Small intestine (tissue), 7 donors: ENCODE measurements at regions not wholly inside any gene's neighbourhood (a gene's known extent, or its start where the extent isn't known, plus 50 kb on each side); places are given as distances from the start of the nearest gene placed in this dataset.

Experiments used
- DNase-seq, 2 donors: peaks; one replicate each; pipeline versions ENCODE4 v3.0.0 to v3.0.0-alpha.2; 2013
- FAIRE-seq: peaks from 2 replicates; lab custom pipeline; 2012; peaks lifted over from hg19 to GRCh38; lab: Jason Lieb, UNC
- H3K27ac ChIP-seq, 3 donors: one replicate each; pipeline ENCODE4 v1.5.1; 2013; ENCODE audit warnings: low read length in 2 of 3, mild to moderate bottlenecking in 2 of 3, control low read depth in 1 of 3, inconsistent platforms in 1 of 3, low read depth in 1 of 3, moderate library complexity in 1 of 3
- H3K27me3 ChIP-seq, 3 donors: one replicate each; pipeline ENCODE4 v1.6.1; 2013; ENCODE audit warnings: low read length in 3 of 3, inconsistent platforms in 1 of 3; ENCODE audit not compliant: control insufficient read depth in 3 of 3, insufficient read depth in 3 of 3
- H3K36me3 ChIP-seq, 3 donors: one replicate each; pipeline ENCODE4 v1.6.1; 2013; ENCODE audit warnings: low read length in 3 of 3, inconsistent platforms in 1 of 3, low read depth in 1 of 3, mild to moderate bottlenecking in 1 of 3, moderate library complexity in 1 of 3; ENCODE audit not compliant: control insufficient read depth in 3 of 3, insufficient read depth in 2 of 3
- H3K4me1 ChIP-seq, 3 donors: one replicate each; pipeline ENCODE4 v1.6.1; 2013; ENCODE audit warnings: low read length in 2 of 3, inconsistent platforms in 1 of 3, low read depth in 1 of 3, mild to moderate bottlenecking in 1 of 3, moderate library complexity in 1 of 3; ENCODE audit not compliant: control insufficient read depth in 3 of 3, insufficient read depth in 2 of 3
- H3K4me3 ChIP-seq, 3 donors: one replicate each; pipeline ENCODE4 v1.5.1; 2013; ENCODE audit warnings: low read length in 3 of 3, control low read depth in 1 of 3, inconsistent platforms in 1 of 3, low read depth in 1 of 3, mild to moderate bottlenecking in 1 of 3, moderate library complexity in 1 of 3
- H3K9me3 ChIP-seq, 2 donors: one replicate each; pipeline ENCODE4 v1.6.1; 2013; ENCODE audit warnings: low read depth in 1 of 2, low read length in 1 of 2; ENCODE audit not compliant: control insufficient read depth in 2 of 2, insufficient read depth in 1 of 2
- WGBS, 3 donors: extraction: QIAGEN DNeasy Blood & Tissue Kit; methylation state at CpG; one replicate each; pipeline ENCODE4 v1.1.7; 2013; 5-methylcytosine and 5-hydroxymethylcytosine counted together
- donor health status: healthy with polysubstance abuse.
- donor health status: control.
- donor health status: control.
- donor health status: Bipolar disorder and iron deficiency.
- donor health status: healthy.

DNA sequence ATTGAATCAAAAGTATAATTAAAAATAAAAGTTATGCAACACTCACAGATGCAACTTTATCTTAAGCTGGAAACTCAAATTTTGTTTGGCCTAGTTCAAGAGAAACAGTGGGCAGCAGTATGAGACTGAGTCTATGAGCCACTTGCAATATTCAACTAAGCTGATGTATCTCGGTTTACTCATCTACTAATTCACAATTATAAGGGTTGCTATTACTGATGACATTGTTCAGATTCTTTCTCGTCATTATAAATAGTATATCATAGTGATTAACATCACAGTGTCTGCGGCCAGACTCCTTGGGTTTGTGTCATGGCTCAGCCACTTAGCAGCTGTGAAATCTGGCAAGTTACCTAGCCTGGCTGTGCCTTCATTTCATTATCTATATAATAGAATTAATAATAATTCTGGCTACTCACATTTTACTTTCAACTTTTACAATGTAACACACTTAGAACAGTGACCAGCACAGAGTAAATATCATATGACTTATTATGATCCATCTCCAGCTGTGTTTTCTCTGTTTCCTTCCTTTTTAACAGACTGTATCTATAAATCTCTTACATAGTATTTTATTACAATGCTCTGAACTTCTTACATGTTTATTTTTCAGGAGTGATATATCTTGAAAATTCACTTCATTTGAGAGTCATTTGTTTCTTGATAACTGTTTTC, 194.3 kb upstream of the RGS18 start:
- Histone ChIP-seq H3K4me3 (no peak overlapping the region), H3K9me3 (no peaks in the 10 kb centered on the region), H3K27me3 (no peaks in the 10 kb centered on the region), H3K36me3 (no peaks in the 10 kb centered on the region), H3K27ac (no peak overlapping the region), H3K4me1 (no peaks in the 10 kb centered on the region)
- WGBS, 3 donors, result 41 to 62% (median 48%) methylated on average over 3 of the region's 3 CpGs
- DNase-seq, result no peak
- FAIRE-seq, result no peak

DNA sequence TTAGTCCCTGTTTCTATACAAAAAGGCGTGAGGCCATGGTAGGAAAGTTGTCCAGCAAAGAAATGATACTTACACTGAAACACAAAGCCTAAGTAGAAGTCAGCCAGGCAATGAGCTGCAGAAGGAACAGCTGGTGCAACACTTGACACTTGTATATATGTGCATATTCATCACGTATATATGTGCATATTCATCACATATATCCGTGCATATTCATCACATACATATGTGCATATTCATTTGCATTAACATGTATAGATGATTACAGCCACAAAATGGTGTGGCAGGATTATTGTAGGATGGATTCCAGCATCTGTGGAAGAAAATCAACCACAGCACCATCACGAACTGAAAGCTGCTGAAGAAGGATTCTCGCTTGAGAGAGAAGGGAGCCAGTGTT, 189.0 kb upstream of the RGS18 start:
- no peak for FAIRE-seq

DNA sequence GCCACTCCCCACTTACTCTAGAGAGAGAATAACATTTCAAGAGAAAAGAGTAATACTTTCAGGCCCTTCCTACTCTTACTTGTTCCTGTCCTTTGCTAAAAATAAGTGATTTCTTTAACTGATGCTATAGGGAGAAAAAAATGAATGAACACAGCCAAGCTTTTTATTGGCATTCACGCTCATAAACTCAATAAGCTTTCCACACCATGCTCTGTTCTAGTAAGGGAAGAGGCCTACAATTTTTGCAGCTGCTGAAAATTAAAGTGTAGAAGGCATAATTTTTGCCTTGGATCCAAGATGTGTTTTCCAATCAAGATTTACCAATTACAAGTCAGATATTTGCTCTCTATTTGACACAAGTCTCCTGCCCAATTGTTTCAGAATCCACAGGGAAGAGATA, 188.1 kb upstream of the RGS18 start:
- WGBS, 3 donors, result 82 to 85% (median 82%) methylated on average over 1 of the region's 1 CpG
- Histone ChIP-seq H3K4me1 (no peaks in the 10 kb centered on the region), H3K36me3 (no peaks in the 10 kb centered on the region), H3K9me3 (peaks cover 0 to 6% of the 10 kb centered on the region in 2 donors), H3K4me3 (no peak overlapping the region), H3K27me3 (no peaks in the 10 kb centered on the region), H3K27ac (no peak overlapping the region)
- FAIRE-seq (no peak), DNase-seq (no peak)

More for the DNA sequence above, 189.0 kb upstream of the RGS18 start:
- Histone ChIP-seq H3K27ac (no peak overlapping the region), H3K4me1 (no peaks in the 10 kb centered on the region), H3K27me3 (no peaks in the 10 kb centered on the region), H3K9me3 (peaks cover 0 to 6% of the 10 kb centered on the region in 2 donors), H3K36me3 (no peaks in the 10 kb centered on the region), H3K4me3 (no peak overlapping the region)
- WGBS, 3 donors, result 79 to 83% (median 81%) methylated on average over 5 of the region's 5 CpGs
- DNase-seq, result no peak

DNA sequence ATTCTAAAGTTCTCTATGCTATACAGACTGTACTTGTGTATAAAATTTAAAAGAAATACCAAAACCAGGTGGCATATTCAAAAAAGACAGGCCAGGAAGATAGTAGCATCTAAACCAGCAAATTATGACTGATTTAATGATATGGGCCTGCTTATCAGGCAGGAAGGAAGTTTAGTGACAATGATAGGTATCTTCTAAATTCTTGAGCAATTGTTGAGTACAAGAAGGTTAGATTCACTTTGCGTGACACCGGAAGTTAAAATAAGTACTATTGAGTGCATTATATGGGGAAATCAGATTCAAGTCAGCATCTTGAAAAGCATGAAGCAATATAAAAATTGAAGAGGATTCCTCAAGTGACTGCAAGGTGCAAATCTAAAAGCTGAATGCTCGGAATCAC, 186.8 kb upstream of the RGS18 start:
- peaks cover 0 to 9% of the 10 kb centered on the region in 2 donors for H3K9me3 ChIP-seq
- H3K27me3 ChIP-seq, result no peaks in the 10 kb centered on the region
- no peak overlapping the region for H3K27ac ChIP-seq
- DNase-seq, result no peak
- 75 to 80% (median 78%) methylated on average over 3 of the region's 3 CpGs for WGBS, 3 donors
- H3K36me3 ChIP-seq, result no peaks in the 10 kb centered on the region
- H3K4me1 ChIP-seq, result no peaks in the 10 kb centered on the region
- FAIRE-seq, result no peak
- no peak overlapping the region for H3K4me3 ChIP-seq

DNA sequence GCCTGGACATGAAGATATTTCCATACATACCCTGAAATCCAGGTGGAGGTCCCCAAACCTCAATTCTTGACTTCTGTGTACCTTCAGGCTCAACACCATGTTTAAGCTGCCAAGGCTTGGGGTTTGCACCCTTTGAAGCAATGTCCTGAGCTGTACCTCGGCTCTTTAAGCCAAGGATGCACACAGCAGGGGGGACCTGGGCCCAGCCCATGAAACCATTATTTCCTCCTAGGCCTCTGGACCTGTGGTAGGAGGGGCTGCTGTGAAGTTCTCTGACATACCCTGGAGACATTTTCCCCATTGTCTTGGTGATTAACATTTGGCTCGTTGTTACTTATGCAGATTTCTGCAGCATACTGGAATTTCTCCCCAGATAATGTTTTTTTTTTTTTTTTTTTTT, 184.3 kb upstream of the RGS18 start:
- Histone ChIP-seq H3K4me1 (no peaks in the 10 kb centered on the region), H3K27me3 (no peaks in the 10 kb centered on the region), H3K9me3 (peaks cover 0 to 9% of the 10 kb centered on the region in 2 donors), H3K4me3 (no peak overlapping the region), H3K36me3 (no peaks in the 10 kb centered on the region), H3K27ac (no peak overlapping the region)
- DNase-seq, result no peak
- FAIRE-seq, result no peak
- 57 to 73% (median 62%) methylated on average over 2 of the region's 2 CpGs for WGBS, 3 donors

DNA sequence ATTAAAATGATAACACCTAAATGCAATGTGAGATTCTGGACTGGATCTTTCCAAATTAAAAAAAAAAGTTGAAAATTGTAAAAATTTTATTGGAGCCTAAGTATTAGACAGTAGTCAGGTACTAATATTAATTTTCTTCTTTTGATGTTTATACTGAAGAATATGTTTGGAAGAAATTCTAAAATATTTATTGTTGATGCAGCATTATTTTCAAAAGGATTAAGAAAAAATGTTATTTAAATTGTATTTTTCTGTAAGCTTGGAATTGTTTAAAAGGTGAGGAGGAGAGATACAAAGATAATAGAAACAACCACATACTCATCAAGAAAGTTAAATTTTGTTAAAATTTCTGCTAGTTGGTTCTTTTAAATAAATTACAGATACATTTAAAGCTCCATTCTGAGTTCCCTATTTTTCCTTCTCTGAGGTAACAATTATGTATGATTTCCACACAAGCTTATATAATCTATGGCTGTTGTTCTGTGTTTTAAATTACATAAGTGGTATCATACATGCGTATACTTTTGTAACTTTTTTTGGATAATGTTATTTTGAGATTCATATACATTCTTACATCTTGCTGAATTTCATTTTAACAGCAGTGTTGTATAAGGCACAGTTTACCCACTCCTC, 180.3 kb upstream of the RGS18 start:
- H3K4me3 ChIP-seq, result no peak overlapping the region
- no peaks in the 10 kb centered on the region for H3K4me1 ChIP-seq
- DNase-seq (no peak), FAIRE-seq (no peak)
- no peaks in the 10 kb centered on the region for H3K36me3 ChIP-seq
- 84 to 98% (median 97%) methylated on average over 1 of the region's 1 CpG for WGBS, 3 donors
- no peak overlapping the region for H3K27ac ChIP-seq
- H3K27me3 ChIP-seq, result no peaks in the 10 kb centered on the region
- H3K9me3 ChIP-seq, result peaks cover 0 to 14% of the 10 kb centered on the region in 2 donors

DNA sequence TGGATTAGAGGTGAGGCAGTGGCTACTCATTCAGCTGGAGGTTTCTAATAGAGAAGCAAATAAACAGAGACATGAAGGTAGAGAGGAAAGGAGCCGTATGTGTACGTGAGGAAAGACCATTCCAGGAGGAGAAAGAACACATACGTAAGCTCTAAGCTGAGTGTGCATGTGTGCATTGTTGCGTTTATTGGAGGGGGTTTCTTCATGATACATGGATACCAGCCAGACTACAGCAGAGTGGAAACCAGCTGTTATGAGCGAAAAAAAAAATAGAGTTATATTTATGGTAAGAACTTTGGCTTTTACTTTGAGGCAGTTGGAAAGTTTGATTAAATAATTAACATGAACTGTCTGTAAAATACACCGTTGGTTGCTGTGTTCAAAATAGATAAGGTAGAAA, 173.4 kb upstream of the RGS18 start:
- Histone ChIP-seq H3K27ac (no peak overlapping the region), H3K4me1 (no peaks in the 10 kb centered on the region), H3K9me3 (peaks cover 0 to 12% of the 10 kb centered on the region in 2 donors), H3K36me3 (no peaks in the 10 kb centered on the region), H3K27me3 (no peaks in the 10 kb centered on the region), H3K4me3 (no peak overlapping the region)
- WGBS, 3 donors, result 63 to 78% (median 74%) methylated on average over 6 of the region's 6 CpGs
- no peak for FAIRE-seq
- no peak for DNase-seq

DNA sequence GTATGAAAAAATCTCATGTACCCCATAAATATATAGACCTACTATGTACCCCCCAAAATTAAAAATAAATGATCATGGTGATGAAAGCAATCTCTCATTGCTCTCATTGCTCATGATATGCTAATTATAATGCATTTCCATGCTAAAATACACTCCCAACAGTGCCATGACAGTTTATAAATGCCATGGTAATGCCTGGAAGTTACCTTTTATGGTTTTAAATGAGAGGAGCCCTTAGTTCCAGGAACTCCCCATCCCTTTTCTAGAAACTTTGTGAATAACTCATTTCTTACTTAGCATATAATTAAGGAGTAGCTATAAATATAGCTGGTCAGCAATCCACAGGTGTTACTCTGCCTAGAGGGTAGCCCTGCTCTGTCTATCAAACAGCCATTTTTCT, 166.1 kb upstream of the RGS18 start:
- no peaks in the 10 kb centered on the region for H3K36me3 ChIP-seq
- H3K4me3 ChIP-seq, result no peak overlapping the region
- FAIRE-seq (no peak), DNase-seq (no peak)
- no peaks in the 10 kb centered on the region for H3K4me1 ChIP-seq
- H3K9me3 ChIP-seq, result peaks cover 0 to 3% of the 10 kb centered on the region in 2 donors
- H3K27ac ChIP-seq, result no peak overlapping the region
- no peaks in the 10 kb centered on the region for H3K27me3 ChIP-seq
